OCI-LY3 (cell line): ENCODE measurements at regions not wholly inside any gene's neighbourhood (a gene's known extent, or its start where the extent isn't known, plus 50 kb on each side); places are given as distances from the start of the nearest gene placed in this dataset.

Experiments
- CTCF ChIP-seq: fragments of 200-600, 300-600 bp; sonication (generic); IDR thresholded peaks from 2 replicates; pipeline ENCODE4 v1.5.1; 2014; ENCODE audit warnings: antibody characterized with exemption, low read length, low read depth
- EZH2phosphoT487 ChIP-seq: fragments of 200-600 bp; shearing (Covaris generic); IDR thresholded peaks from 2 replicates; pipeline ENCODE4 v1.6.1; 2018; ENCODE audit warnings: antibody characterized with exemption, mixed run types, low read depth

- TF ChIP-seq CTCF: no peak
- no peak for TF ChIP-seq EZH2phosphoT487
Observed at GRCh38 chr7:81211934-81212320, 293.1 kb upstream of the SEMA3C start.
